Prostate gland (tissue), 2 donors: ENCODE measurements at regions not wholly inside any gene's neighbourhood (a gene's known extent, or its start where the extent isn't known, plus 50 kb on each side); places are given as distances from the start of the nearest gene placed in this dataset.

Source experiments
- POLR2A ChIP-seq: fragments of 450-650 bp; IDR thresholded peaks from one replicate; pipeline ENCODE4 v1.6.1; 2016; ENCODE audit warnings: antibody characterized with exemption, mild to moderate bottlenecking
- POLR2AphosphoS5 ChIP-seq: sonication (generic); formaldehyde crosslinking; IDR thresholded peaks from one replicate; pipeline ENCODE4 v1.6.1; 2017; ENCODE audit warnings: antibody characterized with exemption
- TF ChIP-seq, protein P1 (sequence below), 4 experiments: fragments of 200-600 bp in 2 of 4; fragments of 450-650 bp in 2 of 4; sonication (generic) in 2 of 4; IDR thresholded peaks; 1 replicate in 3 of 4; 2 replicates in 1 of 4; pipeline ENCODE4 v1.5.1; 2016 to 2019; ENCODE audit warnings: antibody characterized with exemption in 4 of 4, mild to moderate bottlenecking in 2 of 4, moderate library complexity in 2 of 4

GRCh38 chr2:6531304-6531703, 334.4 kb downstream of the CMPK2 start:
- TF ChIP-seq POLR2AphosphoS5: no peak
- TF ChIP-seq, protein P1, sequence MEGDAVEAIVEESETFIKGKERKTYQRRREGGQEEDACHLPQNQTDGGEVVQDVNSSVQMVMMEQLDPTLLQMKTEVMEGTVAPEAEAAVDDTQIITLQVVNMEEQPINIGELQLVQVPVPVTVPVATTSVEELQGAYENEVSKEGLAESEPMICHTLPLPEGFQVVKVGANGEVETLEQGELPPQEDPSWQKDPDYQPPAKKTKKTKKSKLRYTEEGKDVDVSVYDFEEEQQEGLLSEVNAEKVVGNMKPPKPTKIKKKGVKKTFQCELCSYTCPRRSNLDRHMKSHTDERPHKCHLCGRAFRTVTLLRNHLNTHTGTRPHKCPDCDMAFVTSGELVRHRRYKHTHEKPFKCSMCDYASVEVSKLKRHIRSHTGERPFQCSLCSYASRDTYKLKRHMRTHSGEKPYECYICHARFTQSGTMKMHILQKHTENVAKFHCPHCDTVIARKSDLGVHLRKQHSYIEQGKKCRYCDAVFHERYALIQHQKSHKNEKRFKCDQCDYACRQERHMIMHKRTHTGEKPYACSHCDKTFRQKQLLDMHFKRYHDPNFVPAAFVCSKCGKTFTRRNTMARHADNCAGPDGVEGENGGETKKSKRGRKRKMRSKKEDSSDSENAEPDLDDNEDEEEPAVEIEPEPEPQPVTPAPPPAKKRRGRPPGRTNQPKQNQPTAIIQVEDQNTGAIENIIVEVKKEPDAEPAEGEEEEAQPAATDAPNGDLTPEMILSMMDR (IDR thresholded peaks at IDR 0.05): no peak
- no peak for TF ChIP-seq POLR2A
